Psoas muscle (tissue), 7 donors: ENCODE measurements at regions not wholly inside any gene's neighbourhood (a gene's known extent, or its start where the extent isn't known, plus 50 kb on each side); places are given as distances from the start of the nearest gene placed in this dataset.

Experiments used
- ATAC-seq, 4 donors: fragments of 200-7000 bp; cut with Tn5 transposase; one replicate each; pipeline ENCODE4 v1.9.1; 2020; ENCODE audit warnings: moderate library complexity in 3 of 4, mild to moderate bottlenecking in 2 of 4
- DNase-seq, 2 donors: peaks; one replicate each; pipeline ENCODE4 v3.0.0-alpha.2; 2020
- H3K27ac ChIP-seq: fragments of 200-600 bp; one replicate; pipeline ENCODE4 v1.8.0; 2022
- H3K27me3 ChIP-seq, 3 donors: fragments of 200-600 bp in 1 of 3; one replicate each; pipeline versions ENCODE4 v1.6.1 to v1.8.0; 2013 to 2022; ENCODE audit warnings: low read length in 2 of 3, mild to moderate bottlenecking in 2 of 3, moderate library complexity in 1 of 3; ENCODE audit not compliant: insufficient read depth in 3 of 3
- H3K36me3 ChIP-seq, 2 donors: fragments of 200-600 bp in 1 of 2; one replicate each; pipeline versions ENCODE4 v1.6.1 to v1.8.0; 2013 to 2022; ENCODE audit warnings: low read depth in 1 of 2, mild to moderate bottlenecking in 1 of 2, moderate library complexity in 1 of 2; ENCODE audit not compliant: insufficient read depth in 1 of 2
- H3K4me1 ChIP-seq: fragments of 200-600 bp; one replicate; pipeline ENCODE4 v1.8.0; 2022
- H3K4me3 ChIP-seq: fragments of 200-600 bp; one replicate; pipeline ENCODE4 v1.8.0; 2022; ENCODE audit warnings: mild to moderate bottlenecking
- H3K9me3 ChIP-seq: fragments of 200-600 bp; one replicate; pipeline ENCODE4 v1.8.0; 2022
- CTCF ChIP-seq: fragments of 200-600 bp; IDR thresholded peaks from one replicate; pipeline ENCODE4 v1.8.0; 2022; ENCODE audit warnings: antibody characterized with exemption
- WGBS, 3 donors: extraction: QIAGEN DNeasy Blood & Tissue Kit; methylation state at CpG; one replicate each; pipeline versions ENCODE4 v1.1.6 to v1.1.7; 2013; 5-methylcytosine and 5-hydroxymethylcytosine counted together
- intact Hi-C, 2 donors: fragments of 100-400 bp; cut with DNase I; formaldehyde crosslinking; loops; one replicate each; pipeline versions ENCODE4 v1.11.0 to v1.14.2; 2022
- donor health status: healthy with polysubstance abuse.
- donor health status: DM: no; HTN: no; CAD: no; lungs with moderate emphysema.
- donor health status: Bipolar disorder and iron deficiency.
- donor health status: healthy.
- donor health status: DM: yes; HTN: yes; CAD: no.
- donor health status: DM: no; HTN: no; CAD: no.
- donor health status: DM: yes; HTN: yes; CAD: no.

DNA sequence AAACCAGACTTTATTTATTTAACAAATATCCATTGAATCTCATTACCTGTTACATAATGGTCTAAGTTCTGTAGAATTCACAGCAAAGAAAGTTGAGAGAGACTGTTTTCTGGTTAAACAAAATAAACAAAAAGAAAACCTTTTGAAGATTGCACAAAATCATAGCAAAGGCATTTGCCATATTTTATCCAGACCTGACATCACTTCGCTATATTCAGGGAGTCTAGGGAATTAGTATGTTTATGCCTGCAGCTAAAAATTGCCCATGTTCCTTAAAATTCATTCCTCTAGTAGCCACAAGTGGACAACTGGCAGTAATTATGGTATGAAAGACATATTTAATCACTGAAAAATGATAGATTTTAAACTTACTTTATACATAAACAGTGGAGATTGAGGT, 577.0 kb upstream of the DAB2 start:
- Histone ChIP-seq H3K36me3 (no peaks in the 10 kb centered on the region), H3K4me3 (no peak overlapping the region), H3K9me3 (peaks cover 4% of the 10 kb centered on the region), H3K4me1 (no peaks in the 10 kb centered on the region), H3K27me3 (no peaks in the 10 kb centered on the region), H3K27ac (no peak overlapping the region)
- no peak for TF ChIP-seq CTCF
- intact Hi-C loops: no loop called here
- DNase-seq (no peak), ATAC-seq (no peak)
- 69 to 81% (median 70%) methylated on average over 1 of the region's 1 CpG for WGBS, 3 donors

GRCh38 chr5:39998518-39998917, 573.7 kb upstream of the DAB2 start:
- intact Hi-C loops: no loop called here
- TF ChIP-seq CTCF: no peak
- Histone ChIP-seq H3K4me3 (no peak overlapping the region), H3K27ac (no peak overlapping the region), H3K27me3 (no peaks in the 10 kb centered on the region), H3K4me1 (no peaks in the 10 kb centered on the region), H3K36me3 (no peaks in the 10 kb centered on the region), H3K9me3 (no peaks in the 10 kb centered on the region)
- no peak for ATAC-seq
- no peak for DNase-seq

DNA sequence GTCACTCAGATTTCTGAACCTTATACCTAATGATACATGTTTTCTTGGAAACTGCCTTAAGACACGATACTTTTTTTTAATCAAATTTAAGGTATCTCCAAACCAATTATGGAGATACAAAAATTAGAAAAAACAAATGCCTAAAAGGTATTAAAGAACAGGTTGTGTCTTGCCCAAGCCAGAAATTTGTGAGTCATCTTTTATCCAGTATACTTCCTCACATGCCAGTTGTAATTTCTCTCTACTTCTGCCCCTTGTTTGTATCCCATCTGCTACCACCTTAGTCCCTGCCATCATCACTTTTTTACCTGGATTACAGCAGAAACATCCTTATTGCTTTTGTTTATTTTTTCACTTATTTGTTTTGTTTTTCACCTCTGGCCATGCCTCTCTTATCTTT, 571.2 kb upstream of the DAB2 start:
- ATAC-seq: no peak
- 86 to 97% (median 94%) methylated on average over 1 of the region's 1 CpG for WGBS, 3 donors

GRCh38 chr5:39992617-39993202, 567.9 kb upstream of the DAB2 start:
- DNase-seq (no peak), ATAC-seq (no peak)
- TF ChIP-seq CTCF: no peak
- H3K4me3 ChIP-seq: no peak overlapping the region
- 72 to 79% (median 78%) methylated on average over 2 of the region's 2 CpGs for WGBS, 3 donors
- H3K4me1 ChIP-seq: no peaks in the 10 kb centered on the region
- no peaks in the 10 kb centered on the region for H3K27me3 ChIP-seq
- H3K9me3 ChIP-seq: no peaks in the 10 kb centered on the region
- intact Hi-C loops: no loop called here
- no peaks in the 10 kb centered on the region for H3K36me3 ChIP-seq
- no peak overlapping the region for H3K27ac ChIP-seq

More for the DNA sequence above, 571.2 kb upstream of the DAB2 start:
- no peak overlapping the region for H3K27ac ChIP-seq
- H3K9me3 ChIP-seq: no peaks in the 10 kb centered on the region
- H3K36me3 ChIP-seq: no peaks in the 10 kb centered on the region
- no peak for TF ChIP-seq CTCF
- H3K4me1 ChIP-seq: no peaks in the 10 kb centered on the region
- no peak for DNase-seq
- intact Hi-C loops: no loop called here
- H3K4me3 ChIP-seq: no peak overlapping the region
- H3K27me3 ChIP-seq: no peaks in the 10 kb centered on the region

DNA sequence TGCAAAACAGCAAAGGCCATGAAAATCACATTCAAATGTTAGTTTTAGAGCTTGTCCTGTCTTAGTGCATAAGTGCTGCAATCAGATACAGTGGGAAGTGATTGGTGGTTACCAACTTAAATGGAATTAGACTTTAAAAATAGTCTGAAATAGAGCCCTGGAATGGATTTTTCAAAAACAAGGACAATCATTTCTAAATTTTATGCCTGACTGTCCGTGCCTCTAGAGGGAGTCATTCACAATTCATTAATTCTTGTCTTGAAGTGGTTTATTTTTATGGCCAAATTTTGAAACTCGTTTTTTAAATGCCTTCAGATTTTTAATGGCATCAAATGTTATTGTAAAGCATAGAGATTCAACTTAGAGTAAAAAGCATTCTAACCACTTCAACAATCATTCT, 561.8 kb upstream of the DAB2 start:
- no peak for TF ChIP-seq CTCF
- Histone ChIP-seq H3K27ac (no peak overlapping the region), H3K9me3 (no peaks in the 10 kb centered on the region), H3K4me3 (no peak overlapping the region), H3K4me1 (no peaks in the 10 kb centered on the region), H3K27me3 (no peaks in the 10 kb centered on the region), H3K36me3 (no peaks in the 10 kb centered on the region)
- WGBS, 3 donors: 21 to 39% (median 25%) methylated on average over 2 of the region's 2 CpGs
- ATAC-seq (no peak), DNase-seq (no peak)
- intact Hi-C loops: no loop called here
